Bone marrow (tissue), 2 donors: ENCODE measurements at regions not wholly inside any gene's neighbourhood (a gene's known extent, or its start where the extent isn't known, plus 50 kb on each side); places are given as distances from the start of the nearest gene placed in this dataset.
"Not testable (repeated sequence)": the region's sequence is repeated elsewhere in the genome, so short reads cannot be mapped to it uniquely, and the experiment has no call there.

ENCODE experiments used
- DNase-seq, 2 donors: peaks; one replicate each; lab custom pipeline; 2025; lab: John Stamatoyannopoulos, UW

- DNase-seq = no peak
Measured at GRCh38 chr7:136122026-136122425, 144.9 kb upstream of the MTPN start.

DNA sequence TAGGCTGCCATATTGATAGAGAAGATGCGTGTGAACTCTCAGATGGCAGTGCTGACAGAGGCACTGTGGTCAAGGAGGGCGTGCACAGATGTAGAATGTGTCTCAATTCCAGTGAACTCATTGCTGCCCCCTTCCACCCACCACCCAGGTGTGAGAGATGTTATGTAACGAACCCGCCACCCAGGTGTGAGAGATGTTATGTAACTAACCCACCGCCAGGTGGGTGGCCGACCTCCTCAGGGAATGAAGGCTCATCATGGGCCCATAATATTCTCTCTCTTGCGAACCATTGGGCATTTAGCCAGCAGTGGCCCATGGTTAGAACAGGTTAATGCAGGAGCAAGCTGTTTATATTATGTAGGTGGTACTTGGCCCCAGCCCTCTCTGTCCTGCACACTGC, 140.4 kb upstream of the MTPN start:
- DNase-seq = no peak

- no peak for DNase-seq
Measured at GRCh38 chr7:136116186-136116585, 139.0 kb upstream of the MTPN start.

- no peak for DNase-seq
Measured at GRCh38 chr7:136114966-136115762, 138.0 kb upstream of the MTPN start.

DNA sequence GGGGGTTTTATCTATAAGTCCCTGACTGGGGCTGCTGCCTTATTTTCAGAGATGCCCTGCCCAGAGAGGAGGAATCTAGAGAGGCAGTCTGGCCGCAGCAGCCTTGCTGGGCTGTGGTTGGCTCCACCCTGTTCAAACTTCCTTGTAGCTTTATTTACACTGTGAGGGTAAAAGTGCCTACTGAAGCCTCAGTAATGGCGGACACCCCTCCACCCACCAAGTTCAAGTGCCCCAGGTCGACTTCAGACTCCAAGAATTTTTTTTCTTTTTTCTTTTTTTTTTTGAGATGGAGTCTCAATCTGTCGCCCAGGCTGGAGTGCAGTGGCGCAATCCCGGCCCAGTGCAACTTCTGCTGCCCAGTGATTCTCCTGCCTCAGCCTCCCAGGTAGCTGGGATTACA, 137.3 kb upstream of the MTPN start:
- not testable (repeated sequence) for DNase-seq

DNA sequence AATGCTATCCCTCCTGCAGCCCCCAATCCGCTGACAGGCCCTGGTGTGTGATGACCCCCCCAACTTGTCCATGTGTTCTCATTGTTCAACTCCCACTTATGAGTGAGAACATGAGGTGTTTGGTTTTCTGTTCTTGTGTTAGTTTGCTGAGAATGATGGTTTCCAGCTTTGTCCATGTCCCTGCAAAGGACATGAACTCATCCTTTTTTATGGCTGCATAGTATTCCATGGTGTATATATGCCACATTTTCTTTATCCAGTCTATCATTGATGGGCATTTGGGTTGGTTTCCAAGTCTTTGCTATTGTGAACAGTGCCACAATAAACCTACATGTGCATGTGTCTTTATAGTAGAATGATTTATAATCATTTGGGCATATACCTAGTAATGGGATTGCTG, 131.9 kb upstream of the MTPN start:
- DNase-seq = not testable (repeated sequence)

GRCh38 chr7:136105191-136105590, 128.0 kb upstream of the MTPN start:
- no peak for DNase-seq

DNA sequence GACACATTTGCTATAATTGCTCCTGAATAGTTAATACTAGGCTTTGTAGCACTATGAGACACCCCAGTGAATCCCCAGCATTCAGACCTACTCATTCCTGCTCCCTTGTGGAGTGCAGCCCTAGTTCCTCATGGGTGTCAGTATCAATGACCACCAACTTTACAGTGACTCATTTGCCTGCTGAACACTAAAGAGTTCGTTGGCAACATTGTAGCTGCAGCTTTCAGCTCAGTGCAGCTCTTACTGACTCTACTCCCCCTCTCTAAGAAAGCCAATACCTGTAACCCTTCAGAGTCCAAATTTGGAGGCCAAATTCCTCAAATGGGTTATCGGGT, 127.1 kb upstream of the MTPN start:
- no peak for DNase-seq

DNA sequence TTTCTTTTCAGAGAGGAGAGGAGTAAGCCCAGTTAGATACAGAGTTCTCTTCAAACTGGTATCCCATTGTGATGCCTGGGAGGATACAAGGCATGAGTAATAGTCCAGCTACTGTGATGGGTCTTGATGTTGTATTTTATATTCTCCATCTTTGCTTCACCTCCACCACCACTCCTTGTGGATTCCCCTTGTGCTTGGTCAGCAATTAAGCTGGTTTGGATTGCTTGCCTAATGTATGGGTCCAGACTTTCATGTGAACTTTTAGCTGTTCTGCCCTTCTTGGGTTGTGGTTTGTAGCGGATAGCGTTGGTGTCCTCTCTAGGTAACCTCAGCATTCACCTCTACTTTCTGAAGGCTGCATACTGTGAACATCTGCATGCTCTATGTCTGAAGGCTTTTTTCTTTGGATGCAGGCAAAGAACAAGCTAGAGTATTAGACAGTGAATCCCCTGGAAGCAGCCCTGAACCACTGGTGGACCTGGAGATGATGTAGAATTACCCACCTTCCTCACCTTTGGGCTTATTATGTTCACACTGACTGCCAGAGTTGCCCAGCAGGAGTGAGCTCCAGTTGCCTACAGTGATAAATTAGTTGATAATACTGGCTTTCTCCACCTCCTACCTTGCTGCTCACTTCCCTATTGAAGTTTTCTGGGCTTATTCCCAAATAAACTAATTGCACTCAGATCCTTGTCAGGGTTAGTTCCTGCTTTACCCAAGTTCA, 126.5 kb upstream of the MTPN start:
- DNase-seq = no peak

DNA sequence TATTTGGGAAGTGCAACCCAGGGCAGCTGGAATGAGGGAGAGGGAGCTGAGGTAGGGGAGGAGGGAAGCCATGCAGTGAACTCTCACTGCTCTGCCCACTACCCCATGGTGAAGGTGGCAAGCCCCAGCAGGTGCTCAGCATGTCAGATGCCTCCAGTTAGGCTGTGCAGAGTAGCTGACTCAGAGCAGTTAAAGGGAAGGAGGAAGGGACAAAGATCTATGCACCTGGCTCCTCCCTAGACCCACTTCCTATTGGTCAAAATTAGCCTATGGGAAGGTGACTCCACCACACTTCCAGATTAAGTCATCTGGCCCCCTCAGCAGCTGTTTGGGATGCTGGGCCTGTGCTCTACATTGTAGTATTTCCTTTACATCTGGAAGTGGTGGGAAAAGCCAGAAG, 125.7 kb upstream of the MTPN start:
- no peak for DNase-seq

GRCh38 chr7:136092714-136093113, 115.6 kb upstream of the MTPN start:
- DNase-seq = not testable (repeated sequence)

DNA sequence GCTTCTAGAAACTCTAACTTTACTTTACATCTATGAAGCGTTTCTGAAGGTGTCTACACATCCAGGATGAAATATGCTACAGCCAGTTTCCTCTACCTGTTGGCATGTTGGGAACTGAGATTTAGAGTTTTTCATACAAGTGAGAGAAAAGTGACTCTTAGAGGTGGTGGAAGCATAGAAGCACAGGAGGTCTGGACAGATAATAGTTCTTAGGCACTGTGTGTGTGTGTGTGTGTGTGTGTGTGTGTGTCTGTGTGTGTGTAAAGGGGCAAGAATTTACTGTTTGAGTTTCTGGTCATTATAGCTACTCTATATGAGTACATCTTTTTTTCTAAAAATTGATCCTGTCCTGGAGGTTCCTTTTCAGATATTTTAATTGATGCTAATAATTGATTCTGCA, 110.7 kb upstream of the MTPN start:
- no peak for DNase-seq

GRCh38 chr7:136086712-136087111, 109.6 kb upstream of the MTPN start:
- no peak for DNase-seq

GRCh38 chr7:136079934-136080333, 102.8 kb upstream of the MTPN start:
- no peak for DNase-seq

GRCh38 chr7:136079478-136079892, 102.3 kb upstream of the MTPN start:
- no peak for DNase-seq

- DNase-seq = no peak
Measured at GRCh38 chr7:136079066-136079465, 101.9 kb upstream of the MTPN start.

DNA sequence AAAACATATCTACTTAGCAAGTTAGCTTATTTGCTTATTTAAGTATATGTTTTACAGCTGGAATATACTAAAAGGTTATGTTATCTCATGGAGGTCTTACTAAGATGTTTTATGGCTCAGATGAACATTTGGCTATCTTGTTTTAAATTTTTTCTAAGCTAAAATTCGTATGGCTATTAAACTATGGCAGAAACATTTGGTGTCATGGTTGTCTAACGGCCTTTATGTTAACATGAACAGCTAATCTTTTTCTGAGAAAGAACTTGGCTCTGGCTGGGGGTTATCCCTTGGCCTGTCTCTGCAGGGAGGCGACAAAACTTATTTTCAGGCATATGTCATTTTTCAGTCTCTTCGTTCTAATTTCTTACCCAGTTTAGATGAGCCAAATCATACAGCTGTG, 101.5 kb upstream of the MTPN start:
- DNase-seq = no peak

DNA sequence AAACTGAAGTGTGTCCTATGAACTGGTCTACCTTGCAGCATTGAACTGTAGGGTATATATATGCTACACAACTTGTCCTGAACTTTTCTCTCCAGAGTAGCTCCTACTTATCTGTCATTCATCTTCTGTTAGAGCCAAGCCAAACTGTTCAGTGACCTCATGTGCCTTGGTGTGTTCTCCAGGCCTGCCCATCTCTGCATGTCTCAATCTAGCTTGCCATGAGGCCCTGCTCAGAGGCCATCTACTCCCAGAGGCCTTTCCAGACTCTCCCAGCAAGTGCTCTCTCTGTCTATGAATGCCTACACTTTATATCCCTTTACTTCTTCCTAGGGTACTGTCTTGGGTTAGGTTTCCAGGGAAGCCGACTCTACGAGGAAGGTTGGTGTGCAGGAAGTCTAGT, 99.8 kb upstream of the MTPN start:
- DNase-seq = no peak

DNA sequence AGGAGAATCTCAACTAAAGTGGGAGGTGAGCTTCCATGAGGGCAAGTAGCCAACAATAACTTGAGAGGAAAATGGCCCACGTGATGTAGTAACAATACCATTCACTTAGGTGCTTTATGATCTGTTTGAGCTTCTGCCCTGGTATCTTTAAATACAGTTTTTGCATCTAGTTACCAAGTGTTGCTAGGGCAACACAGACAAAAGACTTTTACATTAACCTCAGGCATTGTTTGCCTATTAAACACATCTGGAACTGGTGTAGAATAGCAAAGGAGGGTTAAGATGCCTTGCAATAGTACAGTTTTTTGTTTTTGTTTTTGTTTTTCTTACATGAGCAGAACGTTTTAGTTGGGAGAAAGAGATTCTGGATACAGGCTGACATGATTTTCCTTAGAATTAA, 97.7 kb upstream of the MTPN start:
- DNase-seq = no peak

DNA sequence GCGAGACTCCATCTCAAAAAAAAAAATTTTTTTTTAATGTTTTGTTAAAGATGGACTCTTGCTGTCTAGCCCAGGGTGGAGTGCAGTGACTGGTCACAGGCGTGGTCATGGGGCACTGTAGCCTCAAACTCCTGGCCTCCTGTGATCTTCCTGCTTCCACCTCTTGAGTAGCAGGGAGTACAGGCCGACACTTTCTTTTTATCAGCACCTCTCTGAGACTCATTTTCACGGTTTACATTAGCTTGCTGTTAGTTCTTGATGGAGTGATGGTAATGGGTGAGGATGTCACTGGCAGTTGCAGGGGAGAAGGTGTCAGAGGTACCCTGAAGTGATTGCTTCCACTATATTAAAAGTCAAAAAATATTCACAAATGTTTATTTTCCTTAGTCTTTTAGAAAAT, 95.3 kb upstream of the MTPN start:
- DNase-seq = no peak

DNA sequence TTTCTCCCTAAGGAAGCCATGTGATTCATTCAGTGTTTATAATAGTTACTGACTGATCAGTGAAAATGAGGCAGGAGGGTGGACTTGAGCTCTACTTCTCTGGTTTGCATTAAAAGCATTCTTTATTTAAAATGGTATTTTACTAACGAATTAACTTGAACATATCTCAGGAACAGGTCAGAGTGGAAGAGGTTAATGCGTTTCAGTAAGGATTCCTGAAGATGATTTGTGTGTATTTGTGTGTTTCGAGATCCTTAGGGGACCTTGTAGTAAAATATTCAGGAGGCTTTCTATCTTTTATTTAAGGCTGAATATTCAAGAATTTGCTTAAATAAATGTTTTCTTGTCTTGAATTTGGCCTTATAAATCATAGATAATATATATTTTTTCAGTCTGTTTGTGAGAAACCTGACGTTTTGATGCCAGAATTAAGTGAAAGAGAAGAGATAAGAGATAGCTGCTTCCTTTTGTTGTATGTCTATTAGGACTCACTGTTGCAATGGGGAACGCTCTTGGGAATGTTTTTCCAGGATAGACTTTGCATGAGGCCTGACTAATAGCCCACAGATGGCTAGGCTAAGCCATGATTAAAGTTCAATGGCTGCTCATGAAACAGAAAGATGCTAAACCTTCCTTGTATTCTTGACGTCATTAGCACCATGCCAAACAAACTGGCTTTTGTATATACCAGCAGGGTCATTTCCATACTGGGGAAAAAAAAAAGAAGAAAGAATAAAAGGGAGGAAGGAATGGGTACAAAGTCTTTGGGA, 93.8 kb upstream of the MTPN start:
- DNase-seq = no peak

- DNase-seq = no peak
Measured at GRCh38 chr7:136069840-136070529, 92.8 kb upstream of the MTPN start.
